ENCODE measurements at regions not wholly inside any gene's neighbourhood (a gene's known extent, or its start where the extent isn't known, plus 50 kb on each side); places are given as distances from the start of the nearest gene placed in this dataset.
"Not testable (repeated sequence)": the region's sequence is repeated elsewhere in the genome, so short reads cannot be mapped to it uniquely, and the experiment has no call there.

- H3K27me3 ChIP-seq (ENCODE audit: control insufficient read depth, extremely low read depth, insufficient read depth, low read length); H3K9me3 ChIP-seq (ENCODE audit: control insufficient read depth, low read depth, low read length); H3K9me1 ChIP-seq (ENCODE audit: control insufficient read depth, extremely low read depth, insufficient read depth, low read length); DNase-seq (ENCODE audit: low read depth, low spot score); H3K79me2 ChIP-seq (ENCODE audit: control insufficient read depth, insufficient read depth, low read length); H3K4me2 ChIP-seq (ENCODE audit: control insufficient read depth, extremely low read depth, insufficient read depth, low read depth, low read length); H3K36me3 ChIP-seq (ENCODE audit: control insufficient read depth in 2 of 2, extremely low read depth in 1 of 2, insufficient read depth in 2 of 2, low read length in 2 of 2); H3K4me3 ChIP-seq (ENCODE audit: control insufficient read depth in 2 of 3, extremely low read depth in 1 of 3, insufficient read depth in 2 of 3, low read depth in 1 of 3, low read length in 3 of 3); H2AFZ ChIP-seq (ENCODE audit: control insufficient read depth, low read length); H4K20me1 ChIP-seq (ENCODE audit: control insufficient read depth, extremely low read depth, insufficient read depth, low read length); dilution Hi-C loops (cut with MboI; ENCODE audit: extremely low pct_ligation_motif_present, low sequenced_read_pairs); FAIRE-seq; H3K27ac ChIP-seq (ENCODE audit: control insufficient read depth, insufficient read depth, low read length); H3K9ac ChIP-seq (ENCODE audit: control insufficient read depth, extremely low read depth, insufficient read depth, low read length); H3K4me1 ChIP-seq (ENCODE audit: control insufficient read depth, extremely low read depth, insufficient read depth, low read length): not testable (repeated sequence)
Measured at GRCh38 chr16:15189478-15189877, 95.4 kb upstream of the RRN3 start.

All from keratinocyte (primary cell).